22Rv1 (cell line): ENCODE measurements at regions not wholly inside any gene's neighbourhood (a gene's known extent, or its start where the extent isn't known, plus 50 kb on each side); places are given as distances from the start of the nearest gene placed in this dataset.

Experiments
- ZFX ChIP-seq: fragments of 450-650 bp; IDR thresholded peaks from 2 replicates; pipeline ENCODE4 v1.6.1; 2017; ENCODE audit warnings: antibody characterized with exemption, borderline replicate concordance
- TF ChIP-seq, protein P1 (sequence below): fragments of 450-650 bp; IDR thresholded peaks from 2 replicates; pipeline ENCODE4 v1.5.1; 2017; ENCODE audit warnings: mild to moderate bottlenecking

- TF ChIP-seq, protein P1, sequence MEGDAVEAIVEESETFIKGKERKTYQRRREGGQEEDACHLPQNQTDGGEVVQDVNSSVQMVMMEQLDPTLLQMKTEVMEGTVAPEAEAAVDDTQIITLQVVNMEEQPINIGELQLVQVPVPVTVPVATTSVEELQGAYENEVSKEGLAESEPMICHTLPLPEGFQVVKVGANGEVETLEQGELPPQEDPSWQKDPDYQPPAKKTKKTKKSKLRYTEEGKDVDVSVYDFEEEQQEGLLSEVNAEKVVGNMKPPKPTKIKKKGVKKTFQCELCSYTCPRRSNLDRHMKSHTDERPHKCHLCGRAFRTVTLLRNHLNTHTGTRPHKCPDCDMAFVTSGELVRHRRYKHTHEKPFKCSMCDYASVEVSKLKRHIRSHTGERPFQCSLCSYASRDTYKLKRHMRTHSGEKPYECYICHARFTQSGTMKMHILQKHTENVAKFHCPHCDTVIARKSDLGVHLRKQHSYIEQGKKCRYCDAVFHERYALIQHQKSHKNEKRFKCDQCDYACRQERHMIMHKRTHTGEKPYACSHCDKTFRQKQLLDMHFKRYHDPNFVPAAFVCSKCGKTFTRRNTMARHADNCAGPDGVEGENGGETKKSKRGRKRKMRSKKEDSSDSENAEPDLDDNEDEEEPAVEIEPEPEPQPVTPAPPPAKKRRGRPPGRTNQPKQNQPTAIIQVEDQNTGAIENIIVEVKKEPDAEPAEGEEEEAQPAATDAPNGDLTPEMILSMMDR, result no peak
- no peak for TF ChIP-seq ZFX
Observed at GRCh38 chr6:44672841-44673240, 285.3 kb downstream of the CDC5L start.
